BJ (cell line): ENCODE measurements at regions not wholly inside any gene's neighbourhood (a gene's known extent, or its start where the extent isn't known, plus 50 kb on each side); places are given as distances from the start of the nearest gene placed in this dataset.

Source experiments
- CTCF ChIA-PET: fragments of 350-600 bp; formaldehyde crosslinking; extraction: SDS; loops from one replicate; lab custom pipeline; 2021; ENCODE audit warnings: antibody characterized with exemption, inconsistent platforms; lab: Yijun Ruan, JAX
- POLR2A ChIA-PET: fragments of 300-600 bp; sonication (Branson Sonifier 250); formaldehyde crosslinking; extraction: SDS; loops from one replicate; lab custom pipeline; 2021; ENCODE audit warnings: antibody characterized with exemption; lab: Charles Lee
- DNase-seq: peaks from one replicate; pipeline ENCODE4 v3.0.0-alpha.2; 2011; ENCODE audit warnings: low read depth
- H3K27me3 ChIP-seq: 2 replicates; pipeline ENCODE4 v1.6.0; 2011; ENCODE audit warnings: low read length; ENCODE audit not compliant: control insufficient read depth, insufficient read depth
- H3K36me3 ChIP-seq: 2 replicates; pipeline ENCODE4 v1.5.1; 2011; ENCODE audit warnings: low read length; ENCODE audit not compliant: control insufficient read depth, insufficient read depth
- H3K4me3 ChIP-seq: 2 replicates; pipeline ENCODE4 v1.5.1; 2011; ENCODE audit warnings: low read depth, mild to moderate bottlenecking, control low read depth, low read length
- TF ChIP-seq, protein P1 (sequence below): IDR thresholded peaks from 2 replicates; pipeline ENCODE4 v1.5.1; 2011; ENCODE audit warnings: low read depth, mild to moderate bottlenecking, control low read depth, inconsistent platforms, low read length, moderate library complexity; ENCODE audit not compliant: insufficient read depth

DNA sequence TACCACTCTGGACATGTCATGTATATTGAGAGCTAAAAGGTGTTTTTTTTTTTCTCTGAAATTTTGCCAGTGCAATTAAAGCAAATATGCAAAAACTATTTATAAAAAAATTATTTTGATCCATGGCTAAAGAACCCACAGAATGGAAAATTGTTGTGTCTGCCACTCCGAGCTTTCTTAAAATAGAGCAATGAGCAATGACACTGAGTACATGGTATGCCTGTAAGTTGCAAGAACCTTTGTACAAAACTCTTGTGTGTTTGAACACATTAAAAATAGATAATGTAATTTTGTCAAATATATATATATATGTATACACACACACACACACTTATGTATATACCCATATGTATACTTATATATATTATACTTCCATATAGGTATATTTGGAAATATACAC lies 1530.9 kb upstream of the B3GALT2 start:
- TF ChIP-seq, protein P1, sequence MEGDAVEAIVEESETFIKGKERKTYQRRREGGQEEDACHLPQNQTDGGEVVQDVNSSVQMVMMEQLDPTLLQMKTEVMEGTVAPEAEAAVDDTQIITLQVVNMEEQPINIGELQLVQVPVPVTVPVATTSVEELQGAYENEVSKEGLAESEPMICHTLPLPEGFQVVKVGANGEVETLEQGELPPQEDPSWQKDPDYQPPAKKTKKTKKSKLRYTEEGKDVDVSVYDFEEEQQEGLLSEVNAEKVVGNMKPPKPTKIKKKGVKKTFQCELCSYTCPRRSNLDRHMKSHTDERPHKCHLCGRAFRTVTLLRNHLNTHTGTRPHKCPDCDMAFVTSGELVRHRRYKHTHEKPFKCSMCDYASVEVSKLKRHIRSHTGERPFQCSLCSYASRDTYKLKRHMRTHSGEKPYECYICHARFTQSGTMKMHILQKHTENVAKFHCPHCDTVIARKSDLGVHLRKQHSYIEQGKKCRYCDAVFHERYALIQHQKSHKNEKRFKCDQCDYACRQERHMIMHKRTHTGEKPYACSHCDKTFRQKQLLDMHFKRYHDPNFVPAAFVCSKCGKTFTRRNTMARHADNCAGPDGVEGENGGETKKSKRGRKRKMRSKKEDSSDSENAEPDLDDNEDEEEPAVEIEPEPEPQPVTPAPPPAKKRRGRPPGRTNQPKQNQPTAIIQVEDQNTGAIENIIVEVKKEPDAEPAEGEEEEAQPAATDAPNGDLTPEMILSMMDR = no peak
- Histone ChIP-seq H3K36me3 (no peaks in the 10 kb centered on the region), H3K4me3 (no peak overlapping the region), H3K27me3 (no peaks in the 10 kb centered on the region)
- ChIA-PET POLR2A (no interaction called here), CTCF (interaction anchor here (0.6 kb wide), 1 partner anchor 109 kb away, joined by 3 read pairs; no protein-coding TSS in a partner anchor)
- DNase-seq = no peak

DNA sequence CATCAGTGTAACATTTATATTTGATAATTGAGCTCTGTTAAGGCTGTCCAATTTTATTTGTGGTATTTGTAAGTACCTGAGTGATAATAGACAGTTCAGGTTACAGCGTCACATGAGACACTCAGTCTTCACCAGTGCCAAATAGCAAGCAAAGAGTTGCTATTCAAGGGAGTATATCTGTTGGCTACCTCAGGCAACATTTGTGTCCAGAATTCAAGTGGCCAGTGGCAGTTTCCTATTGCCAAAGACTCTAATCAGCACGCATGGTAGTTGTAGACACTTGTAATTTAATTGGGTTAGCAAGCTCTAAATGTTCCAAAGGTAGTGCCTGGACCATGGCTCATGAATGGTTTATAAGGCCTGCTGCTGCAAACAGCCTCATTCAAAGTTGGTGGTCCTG lies 1524.3 kb upstream of the B3GALT2 start:
- CTCF ChIA-PET = no interaction called here
- POLR2A ChIA-PET = no interaction called here
- no peaks in the 10 kb centered on the region for H3K27me3 ChIP-seq
- H3K4me3 ChIP-seq = no peak overlapping the region
- TF ChIP-seq, protein P1 = no peak
- DNase-seq = no peak
- H3K36me3 ChIP-seq = no peaks in the 10 kb centered on the region

- TF ChIP-seq, protein P1 = no peak
- Histone ChIP-seq H3K36me3 (no peaks in the 10 kb centered on the region), H3K4me3 (no peak overlapping the region), H3K27me3 (no peaks in the 10 kb centered on the region)
- no peak for DNase-seq
- CTCF ChIA-PET = no interaction called here
- POLR2A ChIA-PET = no interaction called here
Observed at GRCh38 chr1:194709439-194709838, 1523.0 kb upstream of the B3GALT2 start.

DNA sequence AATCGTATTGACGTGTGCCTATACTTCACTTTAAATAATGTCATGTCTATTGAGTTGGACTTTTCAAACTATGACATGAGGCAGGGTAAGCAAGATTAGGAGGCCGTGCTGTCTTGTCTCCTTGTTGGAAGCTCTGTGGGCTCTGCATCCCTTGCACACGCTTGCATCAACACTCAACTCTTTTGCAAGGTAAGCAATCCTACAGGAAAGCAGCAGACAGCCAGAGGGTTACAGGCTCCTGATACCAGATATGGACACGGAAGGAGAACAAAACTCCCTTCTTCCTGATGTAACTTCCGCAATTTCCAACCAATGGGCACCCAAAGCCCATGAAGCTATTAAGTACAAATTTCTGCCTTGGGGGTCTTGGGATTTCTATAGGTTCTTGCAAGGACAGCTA lies 1520.7 kb upstream of the B3GALT2 start:
- Histone ChIP-seq H3K27me3 (no peaks in the 10 kb centered on the region), H3K4me3 (no peak overlapping the region), H3K36me3 (no peaks in the 10 kb centered on the region)
- DNase-seq = no peak
- POLR2A ChIA-PET = no interaction called here
- TF ChIP-seq, protein P1 = no peak
- CTCF ChIA-PET = no interaction called here

DNA sequence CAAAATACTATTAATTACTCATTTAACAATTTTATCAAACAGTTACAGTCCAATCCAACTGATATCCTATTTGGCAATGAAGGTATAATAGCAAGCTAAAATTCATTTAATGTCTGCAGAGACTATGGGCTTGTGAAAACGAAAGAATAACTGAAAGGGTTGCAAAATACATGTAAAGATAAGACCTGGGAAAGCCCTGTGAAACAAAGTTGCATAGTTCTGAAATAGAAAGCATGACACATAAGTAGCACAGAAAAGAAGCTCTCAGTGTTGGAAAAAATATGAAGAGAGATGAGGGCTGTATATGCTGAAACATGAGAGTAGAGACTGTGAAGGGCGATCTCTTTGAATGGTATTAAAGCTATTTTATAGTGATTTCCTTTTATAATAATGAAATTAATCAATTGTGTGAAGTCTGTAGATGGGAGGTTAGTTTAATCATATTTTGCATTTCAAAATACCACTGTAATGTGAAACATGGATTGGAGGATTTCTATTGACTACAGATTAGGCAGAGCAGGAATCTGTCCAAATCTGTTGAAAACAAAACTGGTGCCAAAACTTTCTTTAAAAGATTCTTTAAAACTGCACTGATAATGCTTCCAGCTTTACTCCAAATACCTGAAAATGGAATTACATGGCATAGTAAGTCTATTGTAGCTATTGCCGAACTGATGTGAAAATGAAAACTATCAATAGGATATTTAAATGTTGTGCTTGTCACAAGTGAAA lies 1518.9 kb upstream of the B3GALT2 start:
- Histone ChIP-seq H3K27me3 (no peaks in the 10 kb centered on the region), H3K36me3 (no peaks in the 10 kb centered on the region), H3K4me3 (no peak overlapping the region)
- ChIA-PET POLR2A (no interaction called here), CTCF (no interaction called here)
- TF ChIP-seq, protein P1 = no peak
- DNase-seq = no peak
